ENCODE measurements at regions not wholly inside any gene's neighbourhood (a gene's known extent, or its start where the extent isn't known, plus 50 kb on each side); places are given as distances from the start of the nearest gene placed in this dataset.
A peak's percentile ranks its signal among the peaks of the same experiment; 100 is the strongest.

- H3K4me1 ChIP-seq (ENCODE audit: insufficient read depth), result peaks cover 9% of the 10 kb centered on the region
- no peaks in the 10 kb centered on the region for H3K9me3 ChIP-seq
- no peak overlapping the region for H3K27ac ChIP-seq
- H3K27me3 ChIP-seq, result no peaks in the 10 kb centered on the region
- no peak for DNase-seq
- 76 to 81% (median 77%) methylated on average over 3 of the region's 3 CpGs for WGBS, 3 donors
- H3K4me3 ChIP-seq, result no peak overlapping the region
- H3K36me3 ChIP-seq, result no peaks in the 10 kb centered on the region
- TF ChIP-seq EP300 (IDR thresholded peaks at IDR 0.05) (no peak), POLR2A (IDR thresholded peaks at IDR 0.05) (no peak), CTCF (IDR thresholded peaks at IDR 0.05) (no peak)
- intact Hi-C loops (cut with DNase I), result no loop called here
Observed at GRCh38 chr5:68949256-68949655, 144.6 kb upstream of the SLC30A5 start.

GRCh38 chr5:68949711-68950110 is 144.1 kb upstream of the SLC30A5 start:
- no peak overlapping the region for H3K4me3 ChIP-seq
- WGBS, 3 donors, result 54 to 67% (median 61%) methylated on average over 4 of the region's 4 CpGs
- no peaks in the 10 kb centered on the region for H3K36me3 ChIP-seq
- H3K27ac ChIP-seq, result peak overlapping the region in 1 of 2 donors; percentile 23
- TF ChIP-seq CTCF (IDR thresholded peaks at IDR 0.05), result no peak
- TF ChIP-seq POLR2A (IDR thresholded peaks at IDR 0.05), result no peak
- no peak for TF ChIP-seq EP300 (IDR thresholded peaks at IDR 0.05)
- H3K9me3 ChIP-seq, result no peaks in the 10 kb centered on the region
- intact Hi-C loops (cut with DNase I), result loop anchor here in 1 of 4 donors (10.0 kb wide), 3 partner anchors 485 to 1135 kb away; no protein-coding TSS in a partner anchor
- DNase-seq, result no peak
- H3K27me3 ChIP-seq, result no peaks in the 10 kb centered on the region
- peaks cover 9% of the 10 kb centered on the region for H3K4me1 ChIP-seq (ENCODE audit: insufficient read depth)

- Histone ChIP-seq H3K9me3 (no peaks in the 10 kb centered on the region), H3K4me1 (ENCODE audit: insufficient read depth) (peaks cover 9% of the 10 kb centered on the region), H3K4me3 (no peak overlapping the region), H3K36me3 (no peaks in the 10 kb centered on the region), H3K27me3 (no peaks in the 10 kb centered on the region), H3K27ac (peak overlapping the region in 1 of 2 donors; percentile 23)
- intact Hi-C loops (cut with DNase I), result loop anchor here in 1 of 4 donors (10.0 kb wide), 3 partner anchors 485 to 1135 kb away; no protein-coding TSS in a partner anchor
- no peak for DNase-seq
- WGBS, 3 donors, result 54 to 69% (median 66%) methylated on average over 6 of the region's 6 CpGs
- no peak for TF ChIP-seq EP300 (IDR thresholded peaks at IDR 0.05)
- no peak for TF ChIP-seq CTCF (IDR thresholded peaks at IDR 0.05)
- no peak for TF ChIP-seq POLR2A (IDR thresholded peaks at IDR 0.05)
Observed at GRCh38 chr5:68950125-68950524, 143.7 kb upstream of the SLC30A5 start.

- WGBS, 3 donors, result 65 to 77% (median 73%) methylated on average over 1 of the region's 1 CpG
- Histone ChIP-seq H3K9me3 (no peaks in the 10 kb centered on the region), H3K36me3 (no peaks in the 10 kb centered on the region), H3K27me3 (no peaks in the 10 kb centered on the region), H3K4me1 (ENCODE audit: insufficient read depth) (peaks cover 9% of the 10 kb centered on the region), H3K27ac (peak overlapping the region in 1 of 2 donors; percentile 23), H3K4me3 (no peak overlapping the region)
- TF ChIP-seq CTCF (IDR thresholded peaks at IDR 0.05) (no peak), EP300 (IDR thresholded peaks at IDR 0.05) (no peak), POLR2A (IDR thresholded peaks at IDR 0.05) (no peak)
- DNase-seq, result no peak
- intact Hi-C loops (cut with DNase I), result loop anchor here in 1 of 4 donors (10.0 kb wide), 3 partner anchors 486 to 1136 kb away; no protein-coding TSS in a partner anchor
Observed at GRCh38 chr5:68950930-68951329, 142.9 kb upstream of the SLC30A5 start.

All from ovary (tissue), 7 donors.